ENCODE measurements at regions not wholly inside any gene's neighbourhood (a gene's known extent, or its start where the extent isn't known, plus 50 kb on each side); places are given as distances from the start of the nearest gene placed in this dataset.

DNA sequence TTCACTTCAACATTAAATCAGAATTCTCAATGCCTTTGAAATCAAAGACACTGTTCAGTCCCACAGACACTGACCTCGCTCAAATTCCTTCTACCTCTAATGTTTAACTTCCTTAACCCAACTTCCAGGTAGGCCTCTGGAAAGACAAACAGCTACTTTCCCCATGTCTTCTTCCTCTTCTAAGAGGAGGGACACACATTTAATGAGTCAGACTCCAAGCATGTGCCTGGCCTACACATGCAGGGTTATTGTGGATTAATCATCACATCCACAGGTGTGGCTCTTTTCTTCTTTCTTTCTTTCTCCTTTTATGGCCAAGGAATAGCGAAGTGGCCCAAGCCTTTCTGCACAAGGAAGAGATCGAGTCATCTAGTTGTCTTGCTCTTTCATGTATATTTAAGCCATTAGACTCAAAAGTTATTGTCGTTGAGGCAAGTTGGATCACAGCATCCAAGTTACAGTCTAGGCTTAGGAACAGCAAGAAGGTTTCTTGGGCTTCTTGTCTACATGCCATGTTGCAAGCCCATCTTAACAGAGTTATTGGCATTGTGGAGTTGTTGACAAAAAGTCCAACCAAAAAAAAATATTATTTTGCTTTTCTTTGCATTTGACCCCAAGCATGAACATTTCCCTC is 387.8 kb downstream of the IRS1 start (continued):
- TF ChIP-seq, protein P1, sequence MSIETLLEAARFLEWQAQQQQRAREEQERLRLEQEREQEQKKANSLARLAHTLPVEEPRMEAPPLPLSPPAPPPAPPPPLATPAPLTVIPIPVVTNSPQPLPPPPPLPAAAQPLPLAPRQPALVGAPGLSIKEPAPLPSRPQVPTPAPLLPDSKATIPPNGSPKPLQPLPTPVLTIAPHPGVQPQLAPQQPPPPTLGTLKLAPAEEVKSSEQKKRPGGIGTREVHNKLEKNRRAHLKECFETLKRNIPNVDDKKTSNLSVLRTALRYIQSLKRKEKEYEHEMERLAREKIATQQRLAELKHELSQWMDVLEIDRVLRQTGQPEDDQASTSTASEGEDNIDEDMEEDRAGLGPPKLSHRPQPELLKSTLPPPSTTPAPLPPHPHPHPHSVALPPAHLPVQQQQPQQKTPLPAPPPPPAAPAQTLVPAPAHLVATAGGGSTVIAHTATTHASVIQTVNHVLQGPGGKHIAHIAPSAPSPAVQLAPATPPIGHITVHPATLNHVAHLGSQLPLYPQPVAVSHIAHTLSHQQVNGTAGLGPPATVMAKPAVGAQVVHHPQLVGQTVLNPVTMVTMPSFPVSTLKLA (IDR thresholded peaks at IDR 0.05): no peak
- TF ChIP-seq ELF3 (CRISPR knock-in tag; IDR thresholded peaks at IDR 0.05) (peak; percentile 99), HOXA5 (CRISPR knock-in tag; IDR thresholded peaks at IDR 0.05) (no peak), NR3C1 (CRISPR knock-in tag; IDR thresholded peaks at IDR 0.05) (no peak), ZNF607 (CRISPR knock-in tag; IDR thresholded peaks at IDR 0.05; ENCODE audit: borderline replicate concordance) (no peak), ZBTB7B (CRISPR knock-in tag; IDR thresholded peaks at IDR 0.05) (no peak), RARA (CRISPR knock-in tag; IDR thresholded peaks at IDR 0.05) (peak; percentile 86), ZNF577 (CRISPR knock-in tag; IDR thresholded peaks at IDR 0.05; ENCODE audit: borderline replicate concordance, low read depth) (no peak), ZIK1 (CRISPR knock-in tag; IDR thresholded peaks at IDR 0.05; ENCODE audit: borderline replicate concordance, low read depth) (no peak), ZBTB7A (CRISPR knock-in tag; IDR thresholded peaks at IDR 0.05) (no peak), PHF8 (CRISPR knock-in tag; IDR thresholded peaks at IDR 0.05) (no peak), ZSCAN31 (CRISPR knock-in tag; IDR thresholded peaks at IDR 0.05; ENCODE audit: low read depth) (peak; percentile 64; the same call in 1 of the 2 replicates)
- TF ChIP-seq, protein P2, sequence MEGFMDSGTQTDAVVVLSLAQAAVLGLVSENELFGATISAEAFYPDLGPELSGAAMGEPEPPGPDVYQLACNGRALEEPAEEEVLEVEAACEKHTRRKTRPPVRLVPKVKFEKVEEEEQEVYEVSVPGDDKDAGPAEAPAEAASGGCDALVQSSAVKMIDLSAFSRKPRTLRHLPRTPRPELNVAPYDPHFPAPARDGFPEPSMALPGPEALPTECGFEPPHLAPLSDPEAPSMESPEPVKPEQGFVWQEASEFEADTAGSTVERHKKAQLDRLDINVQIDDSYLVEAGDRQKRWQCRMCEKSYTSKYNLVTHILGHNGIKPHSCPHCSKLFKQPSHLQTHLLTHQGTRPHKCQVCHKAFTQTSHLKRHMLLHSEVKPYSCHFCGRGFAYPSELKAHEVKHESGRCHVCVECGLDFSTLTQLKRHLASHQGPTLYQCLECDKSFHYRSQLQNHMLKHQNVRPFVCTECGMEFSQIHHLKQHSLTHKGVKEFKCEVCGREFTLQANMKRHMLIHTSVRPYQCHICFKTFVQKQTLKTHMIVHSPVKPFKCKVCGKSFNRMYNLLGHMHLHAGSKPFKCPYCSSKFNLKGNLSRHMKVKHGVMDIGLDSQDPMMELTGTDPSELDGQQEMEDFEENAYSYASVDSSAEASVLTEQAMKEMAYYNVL (CRISPR knock-in tag; IDR thresholded peaks at IDR 0.05; ENCODE audit: borderline replicate concordance): peak; percentile 77; the same call in 1 of the 2 replicates
- TF ChIP-seq, protein P3, sequence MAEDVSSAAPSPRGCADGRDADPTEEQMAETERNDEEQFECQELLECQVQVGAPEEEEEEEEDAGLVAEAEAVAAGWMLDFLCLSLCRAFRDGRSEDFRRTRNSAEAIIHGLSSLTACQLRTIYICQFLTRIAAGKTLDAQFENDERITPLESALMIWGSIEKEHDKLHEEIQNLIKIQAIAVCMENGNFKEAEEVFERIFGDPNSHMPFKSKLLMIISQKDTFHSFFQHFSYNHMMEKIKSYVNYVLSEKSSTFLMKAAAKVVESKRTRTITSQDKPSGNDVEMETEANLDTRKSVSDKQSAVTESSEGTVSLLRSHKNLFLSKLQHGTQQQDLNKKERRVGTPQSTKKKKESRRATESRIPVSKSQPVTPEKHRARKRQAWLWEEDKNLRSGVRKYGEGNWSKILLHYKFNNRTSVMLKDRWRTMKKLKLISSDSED (CRISPR knock-in tag; IDR thresholded peaks at IDR 0.05): no peak
- TF ChIP-seq, protein P4, sequence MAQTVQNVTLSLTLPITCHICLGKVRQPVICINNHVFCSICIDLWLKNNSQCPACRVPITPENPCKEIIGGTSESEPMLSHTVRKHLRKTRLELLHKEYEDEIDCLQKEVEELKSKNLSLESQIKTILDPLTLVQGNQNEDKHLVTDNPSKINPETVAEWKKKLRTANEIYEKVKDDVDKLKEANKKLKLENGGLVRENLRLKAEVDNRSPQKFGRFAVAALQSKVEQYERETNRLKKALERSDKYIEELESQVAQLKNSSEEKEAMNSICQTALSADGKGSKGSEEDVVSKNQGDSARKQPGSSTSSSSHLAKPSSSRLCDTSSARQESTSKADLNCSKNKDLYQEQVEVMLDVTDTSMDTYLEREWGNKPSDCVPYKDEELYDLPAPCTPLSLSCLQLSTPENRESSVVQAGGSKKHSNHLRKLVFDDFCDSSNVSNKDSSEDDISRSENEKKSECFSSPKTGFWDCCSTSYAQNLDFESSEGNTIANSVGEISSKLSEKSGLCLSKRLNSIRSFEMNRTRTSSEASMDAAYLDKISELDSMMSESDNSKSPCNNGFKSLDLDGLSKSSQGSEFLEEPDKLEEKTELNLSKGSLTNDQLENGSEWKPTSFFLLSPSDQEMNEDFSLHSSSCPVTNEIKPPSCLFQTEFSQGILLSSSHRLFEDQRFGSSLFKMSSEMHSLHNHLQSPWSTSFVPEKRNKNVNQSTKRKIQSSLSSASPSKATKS (CRISPR knock-in tag; IDR thresholded peaks at IDR 0.05): 0 out of 2 replicates have a peak, but pooled peaks have one; percentile 58
- TF ChIP-seq, protein P5, sequence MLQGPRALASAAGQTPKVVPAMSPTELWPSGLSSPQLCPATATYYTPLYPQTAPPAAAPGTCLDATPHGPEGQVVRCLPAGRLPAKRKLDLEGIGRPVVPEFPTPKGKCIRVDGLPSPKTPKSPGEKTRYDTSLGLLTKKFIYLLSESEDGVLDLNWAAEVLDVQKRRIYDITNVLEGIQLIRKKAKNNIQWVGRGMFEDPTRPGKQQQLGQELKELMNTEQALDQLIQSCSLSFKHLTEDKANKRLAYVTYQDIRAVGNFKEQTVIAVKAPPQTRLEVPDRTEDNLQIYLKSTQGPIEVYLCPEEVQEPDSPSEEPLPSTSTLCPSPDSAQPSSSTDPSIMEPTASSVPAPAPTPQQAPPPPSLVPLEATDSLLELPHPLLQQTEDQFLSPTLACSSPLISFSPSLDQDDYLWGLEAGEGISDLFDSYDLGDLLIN (CRISPR knock-in tag; IDR thresholded peaks at IDR 0.05; ENCODE audit: borderline replicate concordance): no peak
- TF ChIP-seq, protein P6, sequence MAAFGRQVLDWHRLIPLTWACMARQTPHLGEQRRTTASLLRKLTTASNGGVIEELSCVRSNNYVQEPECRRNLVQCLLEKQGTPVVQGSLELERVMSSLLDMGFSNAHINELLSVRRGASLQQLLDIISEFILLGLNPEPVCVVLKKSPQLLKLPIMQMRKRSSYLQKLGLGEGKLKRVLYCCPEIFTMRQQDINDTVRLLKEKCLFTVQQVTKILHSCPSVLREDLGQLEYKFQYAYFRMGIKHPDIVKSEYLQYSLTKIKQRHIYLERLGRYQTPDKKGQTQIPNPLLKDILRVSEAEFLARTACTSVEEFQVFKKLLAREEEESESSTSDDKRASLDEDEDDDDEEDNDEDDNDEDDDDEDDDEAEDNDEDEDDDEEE (CRISPR knock-in tag; IDR thresholded peaks at IDR 0.05): no peak
- TF ChIP-seq, protein P7, sequence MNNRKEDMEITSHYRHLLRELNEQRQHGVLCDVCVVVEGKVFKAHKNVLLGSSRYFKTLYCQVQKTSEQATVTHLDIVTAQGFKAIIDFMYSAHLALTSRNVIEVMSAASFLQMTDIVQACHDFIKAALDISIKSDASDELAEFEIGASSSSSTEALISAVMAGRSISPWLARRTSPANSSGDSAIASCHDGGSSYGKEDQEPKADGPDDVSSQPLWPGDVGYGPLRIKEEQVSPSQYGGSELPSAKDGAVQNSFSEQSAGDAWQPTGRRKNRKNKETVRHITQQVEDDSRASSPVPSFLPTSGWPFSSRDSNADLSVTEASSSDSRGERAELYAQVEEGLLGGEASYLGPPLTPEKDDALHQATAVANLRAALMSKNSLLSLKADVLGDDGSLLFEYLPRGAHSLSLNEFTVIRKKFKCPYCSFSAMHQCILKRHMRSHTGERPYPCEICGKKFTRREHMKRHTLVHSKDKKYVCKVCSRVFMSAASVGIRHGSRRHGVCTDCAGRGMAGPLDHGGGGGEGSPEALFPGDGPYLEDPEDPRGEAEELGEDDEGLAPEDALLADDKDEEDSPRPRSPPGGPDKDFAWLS (CRISPR knock-in tag; IDR thresholded peaks at IDR 0.05; ENCODE audit: borderline replicate concordance): no peak
